Esophagus squamous epithelium (tissue), 5 donors: ENCODE measurements at regions not wholly inside any gene's neighbourhood (a gene's known extent, or its start where the extent isn't known, plus 50 kb on each side); places are given as distances from the start of the nearest gene placed in this dataset.

Experiments used
- DNase-seq: peaks from one replicate; lab custom pipeline; 2025; lab: John Stamatoyannopoulos, UW
- H3K27ac ChIP-seq, 4 donors: fragments of 200-600 bp; sonication (generic); one replicate each; pipeline ENCODE4 v1.5.1; 2016 to 2019; ENCODE audit warnings: mild to moderate bottlenecking in 1 of 4
- H3K27me3 ChIP-seq, 4 donors: fragments of 200-600 bp; sonication (generic); 1 replicate in 3 of 4; 2 replicates in 1 of 4; pipeline versions ENCODE4 v1.5.1 to v1.6.0; 2017 to 2021; ENCODE audit warnings: antibody characterized with exemption in 1 of 4
- H3K36me3 ChIP-seq, 3 donors: fragments of 200-600 bp; sonication (generic); one replicate each; pipeline ENCODE4 v1.5.1; 2016 to 2019
- H3K4me1 ChIP-seq, 3 donors: fragments of 200-600 bp; sonication (generic); one replicate each; pipeline ENCODE4 v1.5.1; 2017 to 2019
- H3K4me3 ChIP-seq, 4 donors: fragments of 200-600 bp; sonication (generic); 1 replicate in 3 of 4; 2 replicates in 1 of 4; pipeline ENCODE4 v1.5.1; 2016 to 2019; ENCODE audit warnings: mild to moderate bottlenecking in 2 of 4, moderate library complexity in 1 of 4
- H3K9me3 ChIP-seq, 3 donors: fragments of 200-600 bp; sonication (generic); one replicate each; pipeline ENCODE4 v1.5.1; 2016 to 2019
- POLR2A ChIP-seq, 4 donors: fragments of 450-650 bp; IDR thresholded peaks; one replicate each; pipeline ENCODE4 v1.6.1; 2017; ENCODE audit warnings: antibody characterized with exemption in 4 of 4, mild to moderate bottlenecking in 4 of 4, moderate library complexity in 3 of 4
- WGBS, 2 donors: methylation state at CpG; one replicate each; pipeline ENCODE4 v1.1.5; 2018; 5-methylcytosine and 5-hydroxymethylcytosine counted together
- intact Hi-C: fragments of 100-400 bp; cut with DNase I; formaldehyde crosslinking; loops from one replicate; pipeline ENCODE4 v1.15.0; 2022
- TF ChIP-seq, protein P1 (sequence below), 6 experiments: fragments of 450-650 bp in 4 of 6; fragments of 200-600 bp in 2 of 6; sonication (generic) in 2 of 6; IDR thresholded peaks; one replicate each; pipeline ENCODE4 v1.5.1; 2016 to 2019; ENCODE audit warnings: antibody characterized with exemption in 6 of 6, mild to moderate bottlenecking in 4 of 6, moderate library complexity in 4 of 6
- donor health status: DM: yes; HTN: yes; CAD: no.

DNA sequence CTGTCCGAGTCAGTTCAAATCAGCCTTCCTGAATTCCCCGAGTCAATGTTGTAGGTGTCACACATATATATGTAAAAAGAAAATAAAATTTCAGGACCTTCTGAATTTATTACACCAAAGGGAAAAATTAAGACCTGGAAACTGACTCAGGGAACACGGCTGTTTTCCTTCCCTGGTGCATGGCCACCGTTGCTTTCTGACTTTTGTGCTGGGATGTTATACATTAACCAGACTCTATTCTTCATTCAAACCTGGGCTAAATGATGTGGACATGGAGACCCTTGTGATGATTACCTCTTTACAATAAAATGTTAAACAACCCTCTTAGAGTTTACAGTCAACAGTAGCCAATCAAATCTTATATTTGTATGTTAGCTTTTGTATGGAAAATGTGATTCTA, 51.4 kb upstream of the PLEKHG1 start:
- peaks cover 0 to 13% (median 0%) of the 10 kb centered on the region in 3 donors for H3K4me1 ChIP-seq
- H3K36me3 ChIP-seq: no peaks in the 10 kb centered on the region
- no peak for TF ChIP-seq POLR2A (IDR thresholded peaks at IDR 0.05)
- TF ChIP-seq, protein P1, sequence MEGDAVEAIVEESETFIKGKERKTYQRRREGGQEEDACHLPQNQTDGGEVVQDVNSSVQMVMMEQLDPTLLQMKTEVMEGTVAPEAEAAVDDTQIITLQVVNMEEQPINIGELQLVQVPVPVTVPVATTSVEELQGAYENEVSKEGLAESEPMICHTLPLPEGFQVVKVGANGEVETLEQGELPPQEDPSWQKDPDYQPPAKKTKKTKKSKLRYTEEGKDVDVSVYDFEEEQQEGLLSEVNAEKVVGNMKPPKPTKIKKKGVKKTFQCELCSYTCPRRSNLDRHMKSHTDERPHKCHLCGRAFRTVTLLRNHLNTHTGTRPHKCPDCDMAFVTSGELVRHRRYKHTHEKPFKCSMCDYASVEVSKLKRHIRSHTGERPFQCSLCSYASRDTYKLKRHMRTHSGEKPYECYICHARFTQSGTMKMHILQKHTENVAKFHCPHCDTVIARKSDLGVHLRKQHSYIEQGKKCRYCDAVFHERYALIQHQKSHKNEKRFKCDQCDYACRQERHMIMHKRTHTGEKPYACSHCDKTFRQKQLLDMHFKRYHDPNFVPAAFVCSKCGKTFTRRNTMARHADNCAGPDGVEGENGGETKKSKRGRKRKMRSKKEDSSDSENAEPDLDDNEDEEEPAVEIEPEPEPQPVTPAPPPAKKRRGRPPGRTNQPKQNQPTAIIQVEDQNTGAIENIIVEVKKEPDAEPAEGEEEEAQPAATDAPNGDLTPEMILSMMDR (IDR thresholded peaks at IDR 0.05): no peak
- WGBS, 2 donors: 83 to 96% methylated on average over 4 of the region's 4 CpGs
- intact Hi-C loops: no loop called here
- peaks cover 0 to 6% (median 0%) of the 10 kb centered on the region in 4 donors for H3K27me3 ChIP-seq
- H3K4me3 ChIP-seq: no peak overlapping the region
- H3K9me3 ChIP-seq: no peaks in the 10 kb centered on the region
- DNase-seq: no peak
- no peak overlapping the region for H3K27ac ChIP-seq

- intact Hi-C loops: no loop called here
- TF ChIP-seq, protein P1 (IDR thresholded peaks at IDR 0.05): no peak
- no peak for TF ChIP-seq POLR2A (IDR thresholded peaks at IDR 0.05)
- Histone ChIP-seq H3K4me1 (peaks cover 0 to 13% (median 0%) of the 10 kb centered on the region in 3 donors), H3K4me3 (no peak overlapping the region), H3K27ac (no peak overlapping the region), H3K36me3 (no peaks in the 10 kb centered on the region), H3K9me3 (no peaks in the 10 kb centered on the region), H3K27me3 (peaks cover 0 to 6% (median 0%) of the 10 kb centered on the region in 4 donors)
- 87 to 96% methylated on average over 4 to 5 of the region's 5 CpGs for WGBS, 2 donors
- no peak for DNase-seq
These were observed 50.7 kb upstream of the PLEKHG1 start for GRCh38 chr6:150549007-150549406.

- no peak for DNase-seq
- intact Hi-C loops: no loop called here
- peaks cover 0 to 13% (median 0%) of the 10 kb centered on the region in 3 donors for H3K4me1 ChIP-seq
- H3K27ac ChIP-seq: no peak overlapping the region
- H3K9me3 ChIP-seq: no peaks in the 10 kb centered on the region
- no peaks in the 10 kb centered on the region for H3K36me3 ChIP-seq
- WGBS, 2 donors: 74 to 83% methylated on average over 6 of the region's 6 CpGs
- peaks cover 0 to 6% (median 0%) of the 10 kb centered on the region in 4 donors for H3K27me3 ChIP-seq
- TF ChIP-seq POLR2A (IDR thresholded peaks at IDR 0.05): no peak
- TF ChIP-seq, protein P1 (IDR thresholded peaks at IDR 0.05): no peak
- H3K4me3 ChIP-seq: no peak overlapping the region
These were observed 50.0 kb upstream of the PLEKHG1 start for GRCh38 chr6:150549674-150550101.
